Suprapubic skin (tissue), 4 donors: ENCODE measurements at regions not wholly inside any gene's neighbourhood (a gene's known extent, or its start where the extent isn't known, plus 50 kb on each side); places are given as distances from the start of the nearest gene placed in this dataset.

Experiments
- DNase-seq, 2 donors: peaks; one replicate each; pipeline ENCODE4 v3.0.0-alpha.2; 2019; ENCODE audit warnings: low spot score in 2 of 2
- H3K27ac ChIP-seq: fragments of 200-600 bp; sonication (generic); one replicate; pipeline ENCODE4 v1.5.1; 2019
- H3K27me3 ChIP-seq: fragments of 200-600 bp; sonication (generic); one replicate; pipeline ENCODE4 v1.5.1; 2019
- H3K36me3 ChIP-seq: fragments of 200-600 bp; sonication (generic); one replicate; pipeline ENCODE4 v1.5.1; 2019
- H3K4me1 ChIP-seq: fragments of 200-600 bp; sonication (generic); one replicate; pipeline ENCODE4 v1.5.1; 2019
- H3K4me3 ChIP-seq: fragments of 200-600 bp; sonication (generic); one replicate; pipeline ENCODE4 v1.5.1; 2019; ENCODE audit warnings: mild to moderate bottlenecking
- H3K9me3 ChIP-seq: fragments of 200-600 bp; sonication (generic); one replicate; pipeline ENCODE4 v1.5.1; 2019
- EP300 ChIP-seq: sonication (generic); formaldehyde crosslinking; IDR thresholded peaks from one replicate; pipeline ENCODE4 v1.6.1; 2017; ENCODE audit warnings: antibody characterized with exemption
- POLR2A ChIP-seq, 2 donors: fragments of 450-650 bp; IDR thresholded peaks; one replicate each; pipeline ENCODE4 v1.6.1; 2017; ENCODE audit warnings: antibody characterized with exemption in 2 of 2, mild to moderate bottlenecking in 2 of 2, moderate library complexity in 2 of 2
- POLR2AphosphoS5 ChIP-seq, 3 donors: sonication (generic); formaldehyde crosslinking; IDR thresholded peaks; one replicate each; pipeline ENCODE4 v1.6.1; 2017; ENCODE audit warnings: antibody characterized with exemption in 3 of 3
- WGBS: methylation state at CpG from one replicate; pipeline ENCODE4 v1.1.5; 2018; 5-methylcytosine and 5-hydroxymethylcytosine counted together
- TF ChIP-seq, protein P1 (sequence below), 2 donors: fragments of 200-600 bp in 1 of 2; fragments of 450-650 bp in 1 of 2; sonication (generic) in 1 of 2; IDR thresholded peaks; one replicate each; pipeline ENCODE4 v1.5.1; 2016 to 2019; ENCODE audit warnings: antibody characterized with exemption in 2 of 2, mild to moderate bottlenecking in 1 of 2, moderate library complexity in 1 of 2

DNA sequence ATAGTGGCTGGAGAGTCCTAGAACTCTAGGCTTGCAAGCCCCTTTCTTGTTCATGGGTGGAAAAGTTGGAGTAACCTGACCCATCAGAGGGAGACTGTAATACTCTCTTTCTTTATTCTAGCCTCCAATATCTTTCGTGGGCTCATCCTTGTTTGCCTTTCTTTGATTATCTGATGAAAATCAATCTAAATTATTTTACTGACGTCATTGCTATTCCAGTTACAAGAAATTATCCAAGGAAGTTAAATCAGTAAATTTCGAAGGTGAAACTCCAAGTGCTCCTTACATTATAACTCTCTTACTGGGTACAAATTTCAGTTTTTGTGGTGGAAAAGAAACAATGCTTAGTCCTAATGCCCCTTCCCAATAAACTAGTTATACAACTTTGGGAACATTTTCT is 412.9 kb downstream of the IDS start:
- 51% methylated on average over 3 of the region's 3 CpGs for WGBS
- no peaks in the 10 kb centered on the region for H3K9me3 ChIP-seq
- H3K36me3 ChIP-seq, result no peaks in the 10 kb centered on the region
- no peak for TF ChIP-seq EP300
- H3K27me3 ChIP-seq, result no peaks in the 10 kb centered on the region
- DNase-seq, result no peak
- no peak overlapping the region for H3K27ac ChIP-seq
- H3K4me3 ChIP-seq, result no peak overlapping the region
- no peaks in the 10 kb centered on the region for H3K4me1 ChIP-seq

DNA sequence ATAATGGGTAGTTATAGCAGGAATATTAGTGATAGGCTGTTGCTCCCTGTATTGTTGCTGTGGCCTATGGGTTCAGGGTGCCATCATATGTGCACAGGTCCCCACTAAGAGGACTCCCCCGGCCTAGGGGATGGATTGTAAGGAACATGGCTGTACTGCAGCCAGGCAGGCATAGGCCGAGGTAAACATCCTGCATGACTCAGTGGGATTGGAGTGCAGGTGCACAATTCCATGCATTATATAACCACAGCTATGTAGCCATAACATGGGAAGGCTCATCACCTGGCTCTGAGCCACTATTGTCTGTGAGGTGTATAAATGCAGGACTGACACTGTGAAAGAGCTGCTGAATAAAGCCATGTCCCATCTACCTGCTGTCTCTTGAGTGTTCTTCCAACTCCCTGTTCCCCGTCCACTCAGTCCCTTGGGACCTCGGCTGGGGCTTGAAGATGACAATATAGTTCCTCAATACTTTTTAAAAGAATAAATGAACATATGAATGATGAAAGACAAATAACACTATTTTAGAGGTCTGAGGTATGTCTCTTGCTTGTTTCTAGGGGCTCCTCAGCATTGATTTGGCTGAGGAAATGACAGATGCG is 425.2 kb downstream of the IDS start:
- no peaks in the 10 kb centered on the region for H3K36me3 ChIP-seq
- TF ChIP-seq EP300 (no peak), POLR2AphosphoS5 (IDR thresholded peaks at IDR 0.05) (no peak), POLR2A (IDR thresholded peaks at IDR 0.05) (no peak)
- TF ChIP-seq, protein P1, sequence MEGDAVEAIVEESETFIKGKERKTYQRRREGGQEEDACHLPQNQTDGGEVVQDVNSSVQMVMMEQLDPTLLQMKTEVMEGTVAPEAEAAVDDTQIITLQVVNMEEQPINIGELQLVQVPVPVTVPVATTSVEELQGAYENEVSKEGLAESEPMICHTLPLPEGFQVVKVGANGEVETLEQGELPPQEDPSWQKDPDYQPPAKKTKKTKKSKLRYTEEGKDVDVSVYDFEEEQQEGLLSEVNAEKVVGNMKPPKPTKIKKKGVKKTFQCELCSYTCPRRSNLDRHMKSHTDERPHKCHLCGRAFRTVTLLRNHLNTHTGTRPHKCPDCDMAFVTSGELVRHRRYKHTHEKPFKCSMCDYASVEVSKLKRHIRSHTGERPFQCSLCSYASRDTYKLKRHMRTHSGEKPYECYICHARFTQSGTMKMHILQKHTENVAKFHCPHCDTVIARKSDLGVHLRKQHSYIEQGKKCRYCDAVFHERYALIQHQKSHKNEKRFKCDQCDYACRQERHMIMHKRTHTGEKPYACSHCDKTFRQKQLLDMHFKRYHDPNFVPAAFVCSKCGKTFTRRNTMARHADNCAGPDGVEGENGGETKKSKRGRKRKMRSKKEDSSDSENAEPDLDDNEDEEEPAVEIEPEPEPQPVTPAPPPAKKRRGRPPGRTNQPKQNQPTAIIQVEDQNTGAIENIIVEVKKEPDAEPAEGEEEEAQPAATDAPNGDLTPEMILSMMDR (IDR thresholded peaks at IDR 0.05), result no peak
- H3K4me3 ChIP-seq, result no peak overlapping the region
- no peaks in the 10 kb centered on the region for H3K9me3 ChIP-seq
- DNase-seq, result no peak
- no peak overlapping the region for H3K27ac ChIP-seq
- no peaks in the 10 kb centered on the region for H3K27me3 ChIP-seq
- 73% methylated on average over 5 of the region's 5 CpGs for WGBS
- peaks cover 2% of the 10 kb centered on the region for H3K4me1 ChIP-seq

DNA sequence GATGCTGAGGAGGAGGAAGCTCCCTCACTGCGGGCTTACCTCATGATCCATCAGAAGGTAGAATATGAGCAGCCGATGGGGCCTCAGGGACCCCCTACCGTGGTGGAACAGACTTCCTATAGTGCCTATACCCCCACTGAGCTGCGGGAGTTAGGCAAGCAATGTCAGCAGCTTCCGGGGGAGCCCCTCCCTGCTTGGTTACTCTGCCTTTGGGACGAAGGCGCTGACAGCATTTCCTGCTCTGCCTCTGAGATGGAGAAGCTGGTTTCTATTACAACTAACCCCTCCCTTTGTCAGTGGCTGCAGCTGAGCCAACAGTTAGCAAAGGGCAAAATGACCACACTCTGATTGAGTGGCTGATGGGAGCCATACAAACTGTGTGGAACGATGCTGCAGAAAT is 430.7 kb downstream of the IDS start:
- no peak for DNase-seq

DNA sequence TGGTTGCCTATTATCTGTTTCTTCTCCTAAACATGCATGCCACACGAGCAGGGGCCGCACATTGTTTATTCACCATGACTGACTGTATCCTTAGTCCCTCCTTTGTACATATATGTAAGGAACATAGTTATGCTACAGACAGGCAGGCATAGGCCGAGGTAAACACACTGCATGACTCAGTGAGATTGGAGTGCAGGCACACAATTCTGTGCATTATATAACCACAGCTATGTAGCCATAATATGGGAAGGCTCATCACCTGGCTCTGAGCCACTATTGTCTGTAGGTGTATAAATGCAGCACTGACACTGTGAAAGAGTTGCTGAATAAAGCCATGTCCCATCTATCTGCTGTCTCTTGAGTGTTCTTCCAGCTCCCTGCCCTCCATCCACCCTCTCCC is 431.6 kb downstream of the IDS start:
- no peaks in the 10 kb centered on the region for H3K9me3 ChIP-seq
- no peaks in the 10 kb centered on the region for H3K36me3 ChIP-seq
- no peak overlapping the region for H3K27ac ChIP-seq
- H3K4me1 ChIP-seq, result peaks cover 8% of the 10 kb centered on the region
- no peak for DNase-seq
- no peaks in the 10 kb centered on the region for H3K27me3 ChIP-seq
- 62% methylated on average over 3 of the region's 3 CpGs for WGBS
- H3K4me3 ChIP-seq, result no peak overlapping the region
- no peak for TF ChIP-seq POLR2AphosphoS5 (IDR thresholded peaks at IDR 0.05)
- TF ChIP-seq POLR2A (IDR thresholded peaks at IDR 0.05), result no peak
- no peak for TF ChIP-seq EP300
- TF ChIP-seq, protein P1 (IDR thresholded peaks at IDR 0.05), result no peak

More for the DNA sequence above, 430.7 kb downstream of the IDS start:
- TF ChIP-seq POLR2A (IDR thresholded peaks at IDR 0.05) (no peak), POLR2AphosphoS5 (IDR thresholded peaks at IDR 0.05) (no peak), EP300 (no peak)
- TF ChIP-seq, protein P1 (IDR thresholded peaks at IDR 0.05), result no peak
- Histone ChIP-seq H3K4me1 (peaks cover 8% of the 10 kb centered on the region), H3K4me3 (no peak overlapping the region), H3K27me3 (no peaks in the 10 kb centered on the region), H3K27ac (no peak overlapping the region), H3K36me3 (no peaks in the 10 kb centered on the region), H3K9me3 (no peaks in the 10 kb centered on the region)
- 39% methylated on average over 4 of the region's 8 CpGs for WGBS

DNA sequence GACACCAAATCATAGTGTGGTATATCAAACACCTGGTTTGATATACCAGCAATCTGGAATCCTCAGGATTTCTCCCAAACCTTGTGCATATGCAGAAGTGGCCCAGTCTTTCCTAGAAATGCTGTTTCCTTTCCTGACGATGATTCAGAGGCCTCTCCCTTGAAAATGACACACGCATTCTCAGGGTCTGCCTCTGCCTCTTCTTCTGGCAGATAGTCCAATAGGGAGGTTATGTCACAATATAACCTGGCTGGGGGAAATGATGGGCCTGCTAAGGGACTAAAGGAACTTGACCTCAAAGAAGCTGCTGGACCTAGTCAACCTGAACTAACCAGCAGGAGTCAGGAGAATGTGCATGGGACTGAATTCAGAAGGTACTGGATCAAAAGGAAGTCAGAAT is 435.2 kb downstream of the IDS start:
- Histone ChIP-seq H3K36me3 (no peaks in the 10 kb centered on the region), H3K9me3 (no peaks in the 10 kb centered on the region), H3K4me3 (no peak overlapping the region), H3K4me1 (peaks cover 6% of the 10 kb centered on the region), H3K27ac (no peak overlapping the region), H3K27me3 (no peaks in the 10 kb centered on the region)
- TF ChIP-seq EP300, result no peak
- TF ChIP-seq, protein P1 (IDR thresholded peaks at IDR 0.05), result no peak
- TF ChIP-seq POLR2AphosphoS5 (IDR thresholded peaks at IDR 0.05), result no peak
- no peak for TF ChIP-seq POLR2A (IDR thresholded peaks at IDR 0.05)
- no peak for DNase-seq
- WGBS, result 66% methylated on average over 2 of the region's 2 CpGs

DNA sequence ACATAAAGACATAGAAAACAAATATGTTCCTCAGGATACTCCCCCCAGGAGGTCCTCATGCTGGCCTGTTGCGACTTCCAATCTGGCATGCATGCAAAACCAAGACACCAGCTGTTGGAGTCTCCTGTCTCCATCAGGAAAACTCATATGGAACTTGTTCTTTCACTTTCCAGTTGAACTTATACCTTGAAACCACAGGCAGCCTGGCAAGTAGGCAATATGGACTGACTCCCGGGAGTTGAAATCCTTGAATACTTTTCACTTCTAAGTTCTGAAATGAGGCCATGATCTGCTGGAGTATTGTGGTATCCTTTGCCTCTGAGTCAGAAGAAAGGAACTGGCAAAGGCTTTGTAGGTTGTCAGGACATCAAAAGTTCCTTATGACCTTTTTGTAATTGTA is 444.2 kb downstream of the IDS start:
- WGBS, result 62% methylated on average over 2 of the region's 2 CpGs
- TF ChIP-seq EP300, result no peak
- no peak for TF ChIP-seq POLR2A (IDR thresholded peaks at IDR 0.05)
- TF ChIP-seq, protein P1 (IDR thresholded peaks at IDR 0.05), result no peak
- no peak for TF ChIP-seq POLR2AphosphoS5 (IDR thresholded peaks at IDR 0.05)
- H3K9me3 ChIP-seq, result no peaks in the 10 kb centered on the region
- no peaks in the 10 kb centered on the region for H3K27me3 ChIP-seq
- DNase-seq, result no peak
- no peak overlapping the region for H3K4me3 ChIP-seq
- no peaks in the 10 kb centered on the region for H3K4me1 ChIP-seq
- H3K36me3 ChIP-seq, result no peaks in the 10 kb centered on the region
- no peak overlapping the region for H3K27ac ChIP-seq
